Transverse colon (tissue), 4 donors: ENCODE measurements at regions not wholly inside any gene's neighbourhood (a gene's known extent, or its start where the extent isn't known, plus 50 kb on each side); places are given as distances from the start of the nearest gene placed in this dataset.

Experiments
- EP300 ChIP-seq: sonication (generic); formaldehyde crosslinking; IDR thresholded peaks from one replicate; pipeline ENCODE4 v1.6.1; 2017; ENCODE audit warnings: antibody characterized with exemption, low read depth
- POLR2A ChIP-seq: fragments of 450-650 bp; IDR thresholded peaks from one replicate; pipeline ENCODE4 v1.6.1; 2016; ENCODE audit warnings: antibody characterized with exemption, mild to moderate bottlenecking, moderate library complexity
- POLR2AphosphoS5 ChIP-seq, 3 donors: sonication (generic); formaldehyde crosslinking; IDR thresholded peaks; one replicate each; pipeline ENCODE4 v1.6.1; 2016; ENCODE audit warnings: antibody characterized with exemption in 3 of 3
- TF ChIP-seq, protein P1 (sequence below), 5 experiments: fragments of 200-600 bp in 3 of 5; fragments of 450-650 bp in 2 of 5; sonication (generic) in 3 of 5; IDR thresholded peaks; 1 replicate in 2 of 5; 2 replicates in 3 of 5; pipeline ENCODE4 v1.5.1; 2016 to 2017; ENCODE audit warnings: antibody characterized with exemption in 5 of 5, inconsistent platforms in 3 of 5, mild to moderate bottlenecking in 2 of 5, moderate library complexity in 1 of 5

DNA sequence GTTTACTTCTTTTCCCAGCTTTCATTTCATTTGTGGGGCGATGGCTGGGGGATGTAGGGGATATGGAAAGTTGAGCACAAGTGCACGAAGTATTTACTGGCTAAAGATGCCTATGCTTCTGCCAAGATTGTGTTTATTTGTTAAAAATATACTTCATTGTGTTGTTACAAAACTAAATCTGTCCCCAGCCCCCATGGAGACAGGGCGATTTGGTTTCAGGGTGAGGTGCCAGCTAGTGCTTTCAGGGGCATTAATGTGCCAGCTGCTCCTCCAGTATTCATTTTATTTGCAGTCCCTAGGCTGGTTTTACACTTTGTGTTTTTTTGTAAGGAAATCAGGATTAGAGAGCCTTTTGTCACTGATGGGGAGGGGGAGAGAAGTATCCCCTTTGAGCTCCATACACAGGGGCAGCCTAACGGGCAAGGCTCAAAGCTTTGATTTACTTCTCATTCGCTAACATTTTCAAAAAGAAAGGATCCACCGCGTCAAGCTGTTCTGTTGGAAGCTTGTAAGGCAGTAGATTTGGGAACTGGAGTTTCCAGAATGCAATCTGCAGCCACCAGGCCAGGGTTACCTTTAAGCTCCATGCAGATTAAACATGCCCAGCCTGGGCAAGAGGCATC is 198.7 kb upstream of the PLEKHG7 start:
- TF ChIP-seq EP300, result no peak
- TF ChIP-seq, protein P1, sequence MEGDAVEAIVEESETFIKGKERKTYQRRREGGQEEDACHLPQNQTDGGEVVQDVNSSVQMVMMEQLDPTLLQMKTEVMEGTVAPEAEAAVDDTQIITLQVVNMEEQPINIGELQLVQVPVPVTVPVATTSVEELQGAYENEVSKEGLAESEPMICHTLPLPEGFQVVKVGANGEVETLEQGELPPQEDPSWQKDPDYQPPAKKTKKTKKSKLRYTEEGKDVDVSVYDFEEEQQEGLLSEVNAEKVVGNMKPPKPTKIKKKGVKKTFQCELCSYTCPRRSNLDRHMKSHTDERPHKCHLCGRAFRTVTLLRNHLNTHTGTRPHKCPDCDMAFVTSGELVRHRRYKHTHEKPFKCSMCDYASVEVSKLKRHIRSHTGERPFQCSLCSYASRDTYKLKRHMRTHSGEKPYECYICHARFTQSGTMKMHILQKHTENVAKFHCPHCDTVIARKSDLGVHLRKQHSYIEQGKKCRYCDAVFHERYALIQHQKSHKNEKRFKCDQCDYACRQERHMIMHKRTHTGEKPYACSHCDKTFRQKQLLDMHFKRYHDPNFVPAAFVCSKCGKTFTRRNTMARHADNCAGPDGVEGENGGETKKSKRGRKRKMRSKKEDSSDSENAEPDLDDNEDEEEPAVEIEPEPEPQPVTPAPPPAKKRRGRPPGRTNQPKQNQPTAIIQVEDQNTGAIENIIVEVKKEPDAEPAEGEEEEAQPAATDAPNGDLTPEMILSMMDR (IDR thresholded peaks at IDR 0.05), result no peak
- no peak for TF ChIP-seq POLR2AphosphoS5 (IDR thresholded peaks at IDR 0.05)
- TF ChIP-seq POLR2A, result no peak
